NCI-H526 treated with DMSO at 0.1 percent for 48 hours (cell line): ENCODE measurements at regions not wholly inside any gene's neighbourhood (a gene's known extent, or its start where the extent isn't known, plus 50 kb on each side); places are given as distances from the start of the nearest gene placed in this dataset.

Experiments used
- DNase-seq: peaks from one replicate; lab custom pipeline; 2025; lab: John Stamatoyannopoulos, UW

DNA sequence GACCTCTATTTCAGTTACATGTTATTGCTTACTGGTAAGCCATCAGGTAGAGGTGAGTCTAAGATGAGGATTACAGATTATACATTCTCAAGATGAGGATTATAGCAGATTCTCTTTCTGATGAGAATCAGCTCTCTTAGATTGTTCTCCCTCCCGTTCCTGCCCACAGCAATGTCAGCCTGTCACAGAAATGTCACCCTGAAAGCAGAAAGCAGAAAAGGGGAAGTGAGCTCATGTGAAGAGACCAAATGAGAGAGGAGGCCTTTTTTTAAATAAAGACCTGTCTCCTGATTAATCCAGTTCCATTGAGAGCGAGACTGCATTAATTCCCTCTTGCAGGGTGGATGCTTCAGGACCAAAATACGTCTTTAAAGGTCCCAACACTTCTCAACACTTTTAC, 445.6 kb downstream of the KCTD12 start:
- no peak for DNase-seq

DNA sequence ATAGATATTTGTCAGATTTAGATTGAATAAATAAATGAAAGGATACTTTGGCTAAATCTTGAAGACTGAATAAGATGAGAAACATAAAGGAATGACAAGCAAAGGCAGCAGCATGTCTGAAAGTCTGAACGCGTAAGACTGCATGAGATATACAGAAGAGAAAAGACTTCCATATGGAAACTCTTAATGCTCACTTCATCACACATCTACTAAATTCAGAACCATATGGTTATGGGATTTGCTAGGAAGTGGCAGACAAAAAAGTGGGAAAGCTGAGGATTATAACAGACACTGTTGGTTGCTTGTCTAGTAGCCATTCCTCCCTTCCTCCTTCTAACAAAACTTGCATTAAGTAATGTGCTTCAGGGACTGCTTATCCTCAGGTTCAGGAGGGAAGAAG, 446.7 kb downstream of the KCTD12 start:
- DNase-seq, result no peak

- DNase-seq, result no peak
Observed at GRCh38 chr13:76438050-76438449, 448.2 kb downstream of the KCTD12 start.

- DNase-seq, result no peak
Observed at GRCh38 chr13:76425935-76426334, 460.3 kb downstream of the KCTD12 start.

DNA sequence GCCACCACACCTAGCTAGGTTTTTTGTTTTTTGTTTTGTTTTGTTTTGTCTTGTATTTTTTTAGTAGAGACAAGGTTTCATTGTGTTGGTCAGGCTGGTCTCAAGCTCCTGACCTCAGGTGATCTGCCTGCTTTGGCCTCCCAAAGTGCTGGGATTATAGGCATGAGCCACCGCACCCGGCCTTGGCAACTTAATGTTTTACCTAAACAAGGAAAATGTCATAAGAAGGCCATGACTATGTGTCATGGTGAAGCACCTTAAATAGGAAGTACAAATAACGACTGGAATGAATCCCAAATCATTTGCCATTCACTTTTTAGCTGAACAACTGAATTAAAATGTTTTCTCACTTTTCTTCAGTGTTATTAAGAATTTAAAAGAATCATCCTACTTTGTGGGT, 465.2 kb downstream of the KCTD12 start:
- DNase-seq, result no peak

DNA sequence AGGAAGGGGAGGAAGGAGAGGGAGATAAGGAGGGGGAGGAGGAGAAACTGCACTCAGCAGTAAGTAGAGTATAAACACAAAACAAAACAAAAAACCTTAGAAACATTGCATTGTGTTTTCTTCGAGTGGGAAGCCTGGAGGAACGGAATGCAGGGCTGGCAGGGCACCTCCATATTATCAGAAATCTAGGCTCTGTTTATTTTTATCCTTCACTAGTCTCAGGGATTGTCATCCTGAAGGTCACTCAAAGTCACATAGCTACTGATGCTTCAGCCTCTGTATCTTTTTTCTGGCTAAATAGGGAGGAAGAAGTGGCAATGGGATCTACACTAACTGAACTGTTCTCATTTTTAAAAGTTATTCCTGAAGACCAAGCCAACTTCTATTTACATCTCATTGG, 467.8 kb downstream of the KCTD12 start:
- DNase-seq, result no peak

GRCh38 chr13:76414320-76414719, 471.9 kb downstream of the KCTD12 start:
- DNase-seq, result no peak

GRCh38 chr13:76406243-76406642, 480.0 kb downstream of the KCTD12 start:
- DNase-seq, result no peak

GRCh38 chr13:76398425-76398824, 487.8 kb downstream of the KCTD12 start:
- DNase-seq, result no peak

DNA sequence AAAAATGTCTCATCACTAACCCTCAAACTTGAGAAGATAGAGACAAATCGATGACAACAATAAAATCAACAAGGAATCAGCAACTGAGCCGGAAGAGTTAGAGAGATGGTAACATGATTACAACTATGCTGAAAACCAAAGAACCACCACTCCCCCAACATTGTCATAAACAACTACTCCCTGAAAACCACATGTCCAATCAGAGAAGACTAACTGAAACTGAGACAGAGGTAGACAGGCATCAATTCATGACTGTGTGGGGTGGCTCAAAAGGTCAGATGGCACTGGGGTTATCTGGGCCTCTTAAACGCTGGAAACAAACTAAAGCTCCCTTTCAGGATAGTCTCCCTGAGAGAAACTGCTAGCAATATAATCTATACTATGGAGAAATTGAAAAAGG, 488.8 kb downstream of the KCTD12 start:
- DNase-seq, result no peak

- DNase-seq, result no peak
Observed at GRCh38 chr13:76389321-76389720, 496.9 kb downstream of the KCTD12 start.

- DNase-seq, result no peak
Observed at GRCh38 chr13:76387566-76387965, 498.6 kb downstream of the KCTD12 start.

GRCh38 chr13:76386321-76386720, 499.9 kb downstream of the KCTD12 start:
- no peak for DNase-seq

DNA sequence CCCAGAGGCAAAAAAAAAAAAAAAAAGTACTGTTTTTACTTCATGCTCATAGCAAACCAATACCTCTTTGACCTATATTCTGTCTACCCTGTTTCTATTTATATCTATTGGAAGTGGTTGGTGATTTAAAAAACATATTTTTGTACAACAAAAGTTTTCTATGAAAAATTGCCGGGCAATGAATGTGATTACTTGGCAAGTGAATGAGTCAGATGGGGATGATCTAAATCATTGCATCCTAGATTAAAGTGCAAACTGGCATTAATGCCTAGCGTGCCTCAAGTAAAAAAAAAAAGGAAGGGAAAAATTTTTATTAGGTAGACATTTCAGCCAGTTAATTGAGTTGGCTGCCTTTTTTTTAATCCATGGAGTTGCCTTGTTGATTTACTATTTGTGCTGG, 500.6 kb downstream of the KCTD12 start:
- no peak for DNase-seq

- DNase-seq, result no peak
Observed at GRCh38 chr13:76383676-76384461, 502.3 kb downstream of the KCTD12 start.

GRCh38 chr13:76380446-76381065, 505.6 kb downstream of the KCTD12 start:
- DNase-seq, result no peak

- DNase-seq, result no peak
Observed at GRCh38 chr13:76379341-76380105, 506.7 kb downstream of the KCTD12 start.

DNA sequence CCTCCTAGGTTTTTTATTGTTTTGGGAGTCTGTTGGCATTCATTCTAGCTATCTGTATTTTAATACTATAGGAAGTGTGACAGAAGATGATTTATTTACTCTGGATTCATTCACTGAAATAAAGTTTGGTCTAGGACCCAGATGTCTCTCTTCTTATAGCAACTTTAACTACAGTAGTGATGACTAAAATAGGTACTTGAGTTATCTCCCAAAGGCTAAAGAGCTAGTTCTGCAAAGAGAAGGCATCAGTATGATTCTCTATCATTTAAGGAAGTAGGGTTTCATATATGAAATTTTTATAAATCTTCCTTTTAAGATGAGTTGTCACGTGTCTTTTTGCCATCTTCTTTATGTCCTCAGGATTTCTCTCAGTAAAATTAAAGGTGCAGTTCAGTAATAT, 507.4 kb downstream of the KCTD12 start:
- no peak for DNase-seq

- no peak for DNase-seq
Observed at GRCh38 chr13:76363682-76364289, 522.4 kb downstream of the KCTD12 start.

GRCh38 chr13:76361868-76362267, 524.3 kb downstream of the KCTD12 start:
- DNase-seq, result no peak

GRCh38 chr13:76351541-76352229, 534.5 kb downstream of the KCTD12 start:
- DNase-seq, result no peak

DNA sequence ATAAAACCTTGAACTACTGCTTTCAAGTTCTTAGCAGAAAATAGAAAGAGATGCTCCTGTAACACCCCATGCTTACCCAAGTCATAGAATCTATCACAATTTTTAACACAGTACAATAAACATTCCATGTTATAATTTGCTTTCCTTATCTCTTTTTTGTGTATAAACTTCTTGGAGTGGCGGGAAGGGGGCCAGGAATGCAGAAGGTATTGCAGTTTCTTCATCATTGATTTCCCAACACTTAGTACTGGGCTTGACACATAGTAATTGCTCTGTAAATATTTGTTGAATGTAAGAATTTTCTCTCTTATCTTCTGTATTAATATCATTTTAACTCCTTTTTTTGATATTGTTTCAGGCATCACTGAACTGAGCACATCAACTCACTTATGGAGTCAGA, 535.8 kb downstream of the KCTD12 start:
- DNase-seq, result no peak
